ENCODE measurements at regions not wholly inside any gene's neighbourhood (a gene's known extent, or its start where the extent isn't known, plus 50 kb on each side); places are given as distances from the start of the nearest gene placed in this dataset.

DNA sequence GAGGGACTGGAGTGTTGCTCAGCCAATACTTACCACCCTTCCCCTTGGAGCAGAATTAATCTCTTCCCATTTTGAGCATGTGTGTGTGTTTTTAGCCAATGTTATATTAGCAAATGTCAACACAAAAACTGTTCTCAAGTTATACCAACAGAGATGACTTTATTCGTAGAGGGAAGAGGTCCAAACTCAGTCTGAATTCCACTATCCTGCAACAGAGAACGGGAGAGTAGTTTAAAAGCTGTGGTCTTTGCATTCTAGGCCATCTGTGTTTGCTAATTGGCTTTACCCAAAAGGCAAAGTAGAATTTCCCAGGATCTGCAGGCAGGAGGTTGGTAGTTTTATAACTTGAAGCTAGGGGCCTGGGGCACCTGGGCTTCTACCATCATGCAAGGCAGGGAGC is 847.9 kb upstream of the TMEM132C start:
- Histone ChIP-seq H3K4me1 (ENCODE audit: control insufficient read depth in 2 of 3, insufficient read depth in 2 of 3, low read depth in 1 of 3, low read length in 3 of 3) (no peaks in the 10 kb centered on the region), H3K9me3 (ENCODE audit: control insufficient read depth in 2 of 3, insufficient read depth in 1 of 3, low read length in 3 of 3) (peaks cover 0 to 12% (median 0%) of the 10 kb centered on the region in 3 donors), H3K9ac (ENCODE audit: low read length in 3 of 3) (no peak overlapping the region), H3K27me3 (ENCODE audit: control insufficient read depth, insufficient read depth, low read length) (no peaks in the 10 kb centered on the region), H3K27ac (ENCODE audit: low read depth in 2 of 2, low read length in 2 of 2) (no peak overlapping the region), H3K36me3 (ENCODE audit: control insufficient read depth in 2 of 3, insufficient read depth in 3 of 3, low read length in 3 of 3) (no peaks in the 10 kb centered on the region), H3K4me3 (ENCODE audit: low read length in 3 of 3) (no peak overlapping the region)
- TF ChIP-seq, protein P1, sequence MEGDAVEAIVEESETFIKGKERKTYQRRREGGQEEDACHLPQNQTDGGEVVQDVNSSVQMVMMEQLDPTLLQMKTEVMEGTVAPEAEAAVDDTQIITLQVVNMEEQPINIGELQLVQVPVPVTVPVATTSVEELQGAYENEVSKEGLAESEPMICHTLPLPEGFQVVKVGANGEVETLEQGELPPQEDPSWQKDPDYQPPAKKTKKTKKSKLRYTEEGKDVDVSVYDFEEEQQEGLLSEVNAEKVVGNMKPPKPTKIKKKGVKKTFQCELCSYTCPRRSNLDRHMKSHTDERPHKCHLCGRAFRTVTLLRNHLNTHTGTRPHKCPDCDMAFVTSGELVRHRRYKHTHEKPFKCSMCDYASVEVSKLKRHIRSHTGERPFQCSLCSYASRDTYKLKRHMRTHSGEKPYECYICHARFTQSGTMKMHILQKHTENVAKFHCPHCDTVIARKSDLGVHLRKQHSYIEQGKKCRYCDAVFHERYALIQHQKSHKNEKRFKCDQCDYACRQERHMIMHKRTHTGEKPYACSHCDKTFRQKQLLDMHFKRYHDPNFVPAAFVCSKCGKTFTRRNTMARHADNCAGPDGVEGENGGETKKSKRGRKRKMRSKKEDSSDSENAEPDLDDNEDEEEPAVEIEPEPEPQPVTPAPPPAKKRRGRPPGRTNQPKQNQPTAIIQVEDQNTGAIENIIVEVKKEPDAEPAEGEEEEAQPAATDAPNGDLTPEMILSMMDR (IDR thresholded peaks at IDR 0.05; ENCODE audit: borderline replicate concordance, extremely low read depth, insufficient read depth): no peak
- intact Hi-C loops (cut with DNase I): no loop called here
- DNase-seq (no peak), FAIRE-seq (no peak)

DNA sequence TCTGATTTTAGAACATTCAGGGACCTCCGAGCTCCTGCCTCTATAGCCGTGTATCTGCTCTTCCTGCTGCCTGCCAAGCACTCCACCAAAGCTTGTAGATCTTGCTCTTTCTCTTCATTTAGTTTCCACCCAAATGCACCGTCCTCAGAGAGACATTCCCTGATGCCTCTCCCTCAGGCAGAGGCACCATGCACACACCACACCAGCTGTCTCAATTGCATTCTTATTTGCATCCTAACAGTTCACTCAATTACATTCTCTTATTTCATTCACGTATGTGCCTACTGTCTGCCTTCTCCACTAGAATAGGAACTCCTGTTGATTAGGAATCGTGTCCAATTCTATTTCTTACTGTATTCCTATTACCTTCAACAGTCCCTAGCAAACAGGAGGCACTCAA is 845.4 kb upstream of the TMEM132C start:
- no peak overlapping the region for H3K9ac ChIP-seq (ENCODE audit: low read length in 3 of 3)
- intact Hi-C loops (cut with DNase I): no loop called here

DNA sequence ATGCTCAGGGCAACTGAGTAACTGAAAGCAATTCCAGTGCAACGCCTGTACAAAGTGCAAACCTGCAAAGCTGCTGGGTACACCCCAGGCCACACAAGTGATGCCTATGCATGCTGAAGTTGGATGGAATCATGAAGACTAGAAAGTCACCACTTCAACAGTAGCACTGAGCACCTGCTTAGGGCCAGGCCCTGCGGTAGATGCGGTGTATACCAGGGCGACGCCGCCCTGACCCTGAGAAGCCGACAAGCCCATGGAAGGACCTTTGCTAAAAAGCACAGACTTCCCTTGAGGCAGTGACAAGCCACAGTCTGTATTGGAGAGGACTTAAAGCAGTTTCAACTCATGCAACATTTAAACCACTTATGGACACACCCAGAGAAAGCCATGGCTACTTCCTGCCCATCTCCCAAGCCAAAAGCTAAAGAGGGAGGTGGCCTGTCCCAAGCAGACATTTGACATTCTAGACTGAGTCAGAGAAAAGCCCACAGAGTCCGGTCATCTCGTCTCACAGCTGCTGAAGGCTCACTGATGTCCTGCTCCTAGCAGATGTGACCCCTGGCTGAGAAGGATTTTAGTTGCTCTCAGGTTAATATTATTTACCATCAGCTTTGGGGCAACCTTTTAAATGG is 843.9 kb upstream of the TMEM132C start:
- Histone ChIP-seq H3K4me3 (ENCODE audit: low read length in 3 of 3) (no peak overlapping the region), H3K36me3 (ENCODE audit: control insufficient read depth in 2 of 3, insufficient read depth in 3 of 3, low read length in 3 of 3) (no peaks in the 10 kb centered on the region), H3K27me3 (ENCODE audit: control insufficient read depth, insufficient read depth, low read length) (no peaks in the 10 kb centered on the region), H3K9me3 (ENCODE audit: control insufficient read depth in 2 of 3, insufficient read depth in 1 of 3, low read length in 3 of 3) (peaks cover 0 to 6% (median 0%) of the 10 kb centered on the region in 3 donors), H3K27ac (ENCODE audit: low read depth in 2 of 2, low read length in 2 of 2) (no peak overlapping the region), H3K9ac (ENCODE audit: low read length in 3 of 3) (no peak overlapping the region), H3K4me1 (ENCODE audit: control insufficient read depth in 2 of 3, insufficient read depth in 2 of 3, low read depth in 1 of 3, low read length in 3 of 3) (no peaks in the 10 kb centered on the region)
- no peak for DNase-seq
- no peak for FAIRE-seq
- TF ChIP-seq, protein P1 (IDR thresholded peaks at IDR 0.05; ENCODE audit: borderline replicate concordance, extremely low read depth, insufficient read depth): no peak
- intact Hi-C loops (cut with DNase I): no loop called here

More for the DNA sequence above, 845.4 kb upstream of the TMEM132C start:
- FAIRE-seq (no peak), DNase-seq (no peak)
- H3K27ac ChIP-seq (ENCODE audit: low read depth in 2 of 2, low read length in 2 of 2): no peak overlapping the region
- peaks cover 0 to 12% (median 0%) of the 10 kb centered on the region in 3 donors for H3K9me3 ChIP-seq (ENCODE audit: control insufficient read depth in 2 of 3, insufficient read depth in 1 of 3, low read length in 3 of 3)
- H3K4me1 ChIP-seq (ENCODE audit: control insufficient read depth in 2 of 3, insufficient read depth in 2 of 3, low read depth in 1 of 3, low read length in 3 of 3): no peaks in the 10 kb centered on the region
- H3K4me3 ChIP-seq (ENCODE audit: low read length in 3 of 3): no peak overlapping the region
- H3K27me3 ChIP-seq (ENCODE audit: control insufficient read depth, insufficient read depth, low read length): no peaks in the 10 kb centered on the region
- TF ChIP-seq, protein P1 (IDR thresholded peaks at IDR 0.05; ENCODE audit: borderline replicate concordance, extremely low read depth, insufficient read depth): no peak
- H3K36me3 ChIP-seq (ENCODE audit: control insufficient read depth in 2 of 3, insufficient read depth in 3 of 3, low read length in 3 of 3): no peaks in the 10 kb centered on the region

DNA sequence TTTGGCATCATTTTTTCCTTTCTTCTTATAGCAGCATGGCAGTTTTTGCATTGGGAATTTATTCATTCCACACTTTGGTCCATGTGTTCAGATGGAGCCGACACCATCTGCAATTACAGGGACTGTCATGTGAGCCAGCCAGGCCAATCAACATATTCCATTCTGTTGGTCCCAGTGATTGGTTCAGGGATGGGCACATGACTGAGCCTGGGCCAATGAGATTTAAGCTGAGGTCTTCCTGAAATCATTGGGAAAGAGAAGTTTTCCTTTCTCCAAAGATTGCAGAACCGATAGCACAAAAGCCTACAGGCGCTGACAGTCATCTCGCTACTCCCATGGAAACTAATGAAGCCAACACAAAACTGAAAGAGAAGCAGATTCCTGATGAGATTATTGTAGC is 841.5 kb upstream of the TMEM132C start:
- no peak overlapping the region for H3K27ac ChIP-seq (ENCODE audit: low read depth in 2 of 2, low read length in 2 of 2)
- no peaks in the 10 kb centered on the region for H3K27me3 ChIP-seq (ENCODE audit: control insufficient read depth, insufficient read depth, low read length)
- H3K9ac ChIP-seq (ENCODE audit: low read length in 3 of 3): no peak overlapping the region
- no peak overlapping the region for H3K4me3 ChIP-seq (ENCODE audit: low read length in 3 of 3)
- TF ChIP-seq, protein P1 (IDR thresholded peaks at IDR 0.05; ENCODE audit: borderline replicate concordance, extremely low read depth, insufficient read depth): no peak
- no peak for DNase-seq
- H3K36me3 ChIP-seq (ENCODE audit: control insufficient read depth in 2 of 3, insufficient read depth in 3 of 3, low read length in 3 of 3): no peaks in the 10 kb centered on the region
- no peak for FAIRE-seq
- H3K4me1 ChIP-seq (ENCODE audit: control insufficient read depth in 2 of 3, insufficient read depth in 2 of 3, low read depth in 1 of 3, low read length in 3 of 3): no peaks in the 10 kb centered on the region
- no peaks in the 10 kb centered on the region for H3K9me3 ChIP-seq (ENCODE audit: control insufficient read depth in 2 of 3, insufficient read depth in 1 of 3, low read length in 3 of 3)
- intact Hi-C loops (cut with DNase I): no loop called here
